Mucosa of descending colon (tissue), 3 donors: ENCODE measurements at regions not wholly inside any gene's neighbourhood (a gene's known extent, or its start where the extent isn't known, plus 50 kb on each side); places are given as distances from the start of the nearest gene placed in this dataset.
"Not testable (repeated sequence)": the region's sequence is repeated elsewhere in the genome, so short reads cannot be mapped to it uniquely, and the experiment has no call there.

Experiments
- ATAC-seq: fragments of 200-7000 bp; cut with Tn5 transposase; one replicate; pipeline ENCODE4 v1.9.1; 2020; ENCODE audit warnings: mild to moderate bottlenecking, moderate library complexity
- DNase-seq, 3 donors: peaks; one replicate each; pipeline ENCODE4 v3.0.0-alpha.2; 2020
- H3K36me3 ChIP-seq: fragments of 200-600 bp; one replicate; pipeline ENCODE4 v1.8.0; 2021; ENCODE audit warnings: low read depth, mild to moderate bottlenecking
- H3K4me1 ChIP-seq: fragments of 200-600 bp; one replicate; pipeline ENCODE4 v1.8.0; 2021; ENCODE audit warnings: low read depth, mild to moderate bottlenecking
- H3K4me3 ChIP-seq: fragments of 200-600 bp; one replicate; pipeline ENCODE4 v1.8.0; 2021; ENCODE audit warnings: mild to moderate bottlenecking
- H3K9me3 ChIP-seq: fragments of 200-600 bp; one replicate; pipeline ENCODE4 v1.8.0; 2021; ENCODE audit warnings: mild to moderate bottlenecking
- intact Hi-C, 2 donors: fragments of 100-400 bp; cut with DNase I in 1 of 2; cut with micrococcal nuclease in 1 of 2; formaldehyde crosslinking; loops; one replicate each; pipeline versions ENCODE4 v1.11.0 to v1.11.1; 2022; cut with DNase I, micrococcal nuclease
- TF ChIP-seq, protein P1 (sequence below): fragments of 200-600 bp; IDR thresholded peaks from one replicate; pipeline ENCODE4 v1.8.0; 2022; ENCODE audit warnings: antibody characterized with exemption, mild to moderate bottlenecking
- donor health status: DM: no; HTN: no; CAD: no; lungs with moderate emphysema.
- donor health status: DM: no; HTN: no; CAD: no.
- donor health status: DM: no; HTN: yes; CAD: no.

GRCh38 chr14:71165121-71166031, 258.1 kb downstream of the PCNX1 start:
- peak; percentile 92 for ATAC-seq
- H3K4me1 ChIP-seq, result peaks cover 10% of the 10 kb centered on the region
- no peaks in the 10 kb centered on the region for H3K9me3 ChIP-seq
- TF ChIP-seq, protein P1, sequence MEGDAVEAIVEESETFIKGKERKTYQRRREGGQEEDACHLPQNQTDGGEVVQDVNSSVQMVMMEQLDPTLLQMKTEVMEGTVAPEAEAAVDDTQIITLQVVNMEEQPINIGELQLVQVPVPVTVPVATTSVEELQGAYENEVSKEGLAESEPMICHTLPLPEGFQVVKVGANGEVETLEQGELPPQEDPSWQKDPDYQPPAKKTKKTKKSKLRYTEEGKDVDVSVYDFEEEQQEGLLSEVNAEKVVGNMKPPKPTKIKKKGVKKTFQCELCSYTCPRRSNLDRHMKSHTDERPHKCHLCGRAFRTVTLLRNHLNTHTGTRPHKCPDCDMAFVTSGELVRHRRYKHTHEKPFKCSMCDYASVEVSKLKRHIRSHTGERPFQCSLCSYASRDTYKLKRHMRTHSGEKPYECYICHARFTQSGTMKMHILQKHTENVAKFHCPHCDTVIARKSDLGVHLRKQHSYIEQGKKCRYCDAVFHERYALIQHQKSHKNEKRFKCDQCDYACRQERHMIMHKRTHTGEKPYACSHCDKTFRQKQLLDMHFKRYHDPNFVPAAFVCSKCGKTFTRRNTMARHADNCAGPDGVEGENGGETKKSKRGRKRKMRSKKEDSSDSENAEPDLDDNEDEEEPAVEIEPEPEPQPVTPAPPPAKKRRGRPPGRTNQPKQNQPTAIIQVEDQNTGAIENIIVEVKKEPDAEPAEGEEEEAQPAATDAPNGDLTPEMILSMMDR, result no peak
- H3K4me3 ChIP-seq, result no peak overlapping the region
- DNase-seq, result peak; percentile 81 to 87 (median 84)
- intact Hi-C loops, result no loop called here
- H3K36me3 ChIP-seq, result no peaks in the 10 kb centered on the region

DNA sequence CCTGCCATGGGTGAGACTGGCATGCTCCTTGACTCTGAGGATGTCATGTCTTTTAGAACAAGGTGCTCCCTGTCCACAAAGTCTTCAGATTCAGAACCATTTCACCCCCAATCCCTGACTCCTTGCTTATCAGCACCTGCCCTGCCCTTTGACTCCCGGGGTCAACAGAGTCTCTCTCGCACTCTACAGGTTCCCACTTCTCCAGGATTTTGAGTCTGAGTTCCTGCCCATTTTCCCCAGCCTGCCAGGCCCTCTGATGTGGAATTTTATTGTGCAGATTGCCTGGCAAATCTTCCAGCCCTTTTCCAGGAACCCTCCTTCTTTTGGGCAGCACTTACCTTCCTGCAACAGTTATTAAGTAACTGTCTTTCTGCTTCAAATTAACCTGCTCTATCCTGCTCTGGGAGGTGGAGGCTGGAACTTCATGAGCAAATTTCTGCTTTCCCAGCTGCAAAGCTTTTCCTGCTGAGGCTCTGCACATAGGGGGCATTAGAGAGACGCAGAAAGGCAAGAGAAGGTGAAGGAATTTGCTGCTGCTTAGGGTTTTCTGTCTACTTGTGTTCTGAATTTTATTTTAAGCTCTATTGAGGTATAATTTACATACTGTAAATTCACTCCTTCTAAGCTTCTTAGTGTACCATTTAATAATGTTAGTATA, 259.1 kb downstream of the PCNX1 start:
- peak; percentile 65 for ATAC-seq
- peak in 2 of 3 donors; percentile 42 to 73 for DNase-seq
- Histone ChIP-seq H3K9me3 (no peaks in the 10 kb centered on the region), H3K4me3 (no peak overlapping the region), H3K36me3 (no peaks in the 10 kb centered on the region), H3K4me1 (peaks cover 10% of the 10 kb centered on the region)
- TF ChIP-seq, protein P1, result no peak
- intact Hi-C loops, result no loop called here

DNA sequence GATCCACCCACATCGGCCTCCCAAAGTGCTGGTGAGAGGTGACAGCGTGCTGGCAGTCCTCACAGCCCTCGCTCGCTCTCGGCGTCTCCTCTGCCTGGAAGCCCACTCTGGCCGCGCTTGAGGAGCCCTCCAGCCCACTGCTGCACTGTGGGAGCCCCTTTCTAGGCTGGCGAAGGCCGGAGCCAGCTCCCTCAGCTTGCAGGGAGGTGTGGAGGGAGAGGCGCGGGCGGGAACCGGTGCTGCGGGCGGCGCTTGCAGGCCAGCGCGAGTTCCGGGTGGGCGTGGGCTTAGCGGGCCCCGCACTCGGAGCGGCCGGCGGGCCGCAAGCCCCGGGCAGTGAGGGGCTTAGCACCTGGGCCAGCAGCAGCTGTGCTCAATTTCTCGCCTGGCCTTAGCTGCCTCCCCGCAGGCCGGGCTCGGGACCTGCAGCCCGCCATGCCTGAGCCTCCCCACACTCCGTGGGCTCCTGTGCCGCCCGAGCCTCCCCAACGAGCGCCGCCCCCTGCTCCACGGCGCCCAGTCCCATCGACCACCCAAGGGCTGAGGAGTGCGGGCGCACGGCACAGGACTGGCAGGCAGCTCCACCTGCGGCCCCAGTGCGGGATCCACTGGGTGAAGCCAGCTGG, 260.2 kb downstream of the PCNX1 start:
- H3K4me3 ChIP-seq, DNase-seq, intact Hi-C loops, H3K9me3 ChIP-seq, ATAC-seq, H3K36me3 ChIP-seq: not testable (repeated sequence)
- peaks cover 10% of the 10 kb centered on the region for H3K4me1 ChIP-seq

DNA sequence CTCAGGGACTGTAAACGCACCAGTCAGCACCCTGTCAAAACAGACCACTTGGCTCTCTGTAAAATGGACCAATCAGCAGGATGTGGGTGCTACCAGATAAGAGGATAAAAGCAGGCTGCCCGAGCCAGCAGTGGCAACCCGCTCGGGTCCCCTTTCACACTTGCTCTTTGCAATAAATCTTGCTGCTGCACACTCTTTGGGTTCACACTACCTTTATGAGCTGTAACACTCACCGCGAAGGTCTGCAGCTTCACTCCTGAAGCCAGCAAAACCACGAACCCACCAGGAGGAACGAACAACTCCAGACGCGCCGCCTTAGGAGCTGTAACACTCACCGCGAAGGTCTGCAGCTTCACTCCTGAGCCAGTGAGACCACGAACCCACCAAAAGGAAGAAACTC, 260.9 kb downstream of the PCNX1 start:
- ATAC-seq, H3K4me3 ChIP-seq, H3K36me3 ChIP-seq, DNase-seq, intact Hi-C loops, H3K9me3 ChIP-seq: not testable (repeated sequence)
- peaks cover 10% of the 10 kb centered on the region for H3K4me1 ChIP-seq

- H3K9me3 ChIP-seq, result no peaks in the 10 kb centered on the region
- TF ChIP-seq, protein P1, result no peak
- intact Hi-C loops, result no loop called here
- DNase-seq, result no peak
- ATAC-seq, result no peak
- H3K4me3 ChIP-seq, result no peak overlapping the region
- H3K36me3 ChIP-seq, result no peaks in the 10 kb centered on the region
- peaks cover 10% of the 10 kb centered on the region for H3K4me1 ChIP-seq
Observed at GRCh38 chr14:71168564-71169427, 261.5 kb downstream of the PCNX1 start.

- intact Hi-C loops, result no loop called here
- H3K36me3 ChIP-seq, result no peaks in the 10 kb centered on the region
- H3K4me3 ChIP-seq, result no peak overlapping the region
- H3K9me3 ChIP-seq, result no peaks in the 10 kb centered on the region
- DNase-seq (no peak), ATAC-seq (no peak)
- TF ChIP-seq, protein P1, result no peak
- peaks cover 10% of the 10 kb centered on the region for H3K4me1 ChIP-seq
Observed at GRCh38 chr14:71169861-71170260, 262.6 kb downstream of the PCNX1 start.
